Neural progenitor cell (in vitro differentiated cells): ENCODE measurements at regions not wholly inside any gene's neighbourhood (a gene's known extent, or its start where the extent isn't known, plus 50 kb on each side); places are given as distances from the start of the nearest gene placed in this dataset.

ENCODE experiments used
- DNase-seq: peaks from one replicate; pipeline ENCODE4 v3.0.0-alpha.2; 2016; ENCODE audit warnings: low spot score
- H2AFZ ChIP-seq: fragments of 200-600 bp; sonication (generic); replicated peaks from 2 replicates; pipeline ENCODE4 v1.6.1; 2016; ENCODE audit warnings: antibody characterized with exemption
- H3F3A ChIP-seq: fragments of 200-600 bp; sonication (generic); 2 replicates; pipeline ENCODE4 v1.6.1; 2016; ENCODE audit warnings: antibody characterized with exemption, low read depth
- H3K27ac ChIP-seq: fragments of 200-600 bp; sonication (generic); 2 replicates; pipeline ENCODE4 v1.5.1; 2016; ENCODE audit warnings: mild to moderate bottlenecking
- H3K27me3 ChIP-seq: fragments of 200-600 bp; sonication (generic); 2 replicates; pipeline ENCODE4 v1.6.1; 2016; ENCODE audit warnings: mild to moderate bottlenecking, moderate library complexity
- H3K36me3 ChIP-seq: fragments of 200-600 bp; sonication (generic); 2 replicates; pipeline ENCODE4 v1.5.1; 2016
- H3K4me1 ChIP-seq: fragments of 200-600 bp; sonication (generic); 2 replicates; pipeline ENCODE4 v1.6.1; 2016; ENCODE audit warnings: mixed run types
- H3K4me2 ChIP-seq: fragments of 200-600 bp; sonication (generic); 2 replicates; pipeline ENCODE4 v1.6.1; 2016
- H3K4me3 ChIP-seq: fragments of 200-600 bp; sonication (generic); 2 replicates; pipeline ENCODE4 v1.5.1; 2016
- H3K79me2 ChIP-seq: fragments of 200-600 bp; sonication (generic); 2 replicates; pipeline ENCODE4 v1.6.1; 2016; ENCODE audit warnings: low read depth
- H3K9ac ChIP-seq: fragments of 200-600 bp; sonication (generic); 2 replicates; pipeline ENCODE4 v1.6.1; 2016
- H3K9me3 ChIP-seq: fragments of 200-600 bp; sonication (generic); 2 replicates; pipeline ENCODE4 v1.5.1; 2016; ENCODE audit warnings: low read depth
- H4K20me1 ChIP-seq: fragments of 200-600 bp; sonication (generic); 2 replicates; pipeline ENCODE4 v1.6.1; 2016; ENCODE audit warnings: low read depth
- H3K27ac Mint-ChIP-seq: 3 replicates; pipeline ENCODE4 v1.8.0; 2021; ENCODE audit warnings: mixed read lengths
- H3K27me3 Mint-ChIP-seq: 2 replicates; pipeline ENCODE4 v1.8.0; 2022; ENCODE audit warnings: low read depth, mild to moderate bottlenecking, inconsistent platforms, moderate library complexity, mixed read lengths; ENCODE audit not compliant: insufficient read depth
- H3K36me3 Mint-ChIP-seq: 3 replicates; pipeline ENCODE4 v1.8.0; 2021; ENCODE audit warnings: mixed read lengths
- H3K4me1 Mint-ChIP-seq: 3 replicates; pipeline ENCODE4 v1.8.0; 2021; ENCODE audit warnings: mixed read lengths
- H3K4me3 Mint-ChIP-seq: 3 replicates; pipeline ENCODE4 v1.8.0; 2021; ENCODE audit warnings: mild to moderate bottlenecking, moderate library complexity, mixed read lengths
- H3K9me3 Mint-ChIP-seq: 3 replicates; pipeline ENCODE4 v1.8.0; 2020; ENCODE audit warnings: mixed read lengths
- EZH2 ChIP-seq: fragments of 200-600 bp; sonication (generic); IDR thresholded peaks from 2 replicates; pipeline ENCODE4 v1.6.1; 2017; ENCODE audit warnings: antibody characterized with exemption, mild to moderate bottlenecking, moderate library complexity
- EZH2phosphoT487 ChIP-seq: fragments of 200-600 bp; sonication (generic); IDR thresholded peaks from 2 replicates; pipeline ENCODE4 v1.6.1; 2017; ENCODE audit warnings: antibody characterized with exemption
- TF ChIP-seq, protein P1 (sequence below): fragments of 200-600 bp; sonication (generic); IDR thresholded peaks from 2 replicates; pipeline ENCODE4 v1.5.1; 2017; ENCODE audit warnings: antibody characterized with exemption, mild to moderate bottlenecking

DNA sequence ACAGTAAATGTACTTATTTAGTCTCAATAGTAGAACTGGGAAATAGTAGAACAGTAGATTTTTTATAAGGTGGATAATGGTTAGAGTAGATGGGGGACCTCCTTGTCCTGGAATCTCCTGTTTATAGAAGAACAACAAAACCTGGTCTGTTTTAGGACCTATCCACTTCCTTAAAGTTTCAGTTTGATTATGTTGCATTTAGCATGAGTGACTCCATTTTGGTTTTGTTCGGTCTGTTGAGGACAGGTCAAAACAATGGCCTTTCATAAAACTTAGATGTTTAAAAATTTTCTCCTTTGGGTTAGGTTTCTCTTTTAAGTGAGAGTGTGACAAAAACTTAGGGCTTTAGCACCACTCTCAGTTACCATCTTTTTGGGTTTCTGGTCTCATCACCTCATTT lies 308.9 kb downstream of the BTG1 start:
- H3K36me3 ChIP-seq = no peaks in the 10 kb centered on the region
- Mint-ChIP-seq H3K27ac (no peak overlapping the region), H3K4me1 (no peaks in the 10 kb centered on the region), H3K27me3 (no peaks in the 10 kb centered on the region), H3K4me3 (no peak overlapping the region), H3K36me3 (no peaks in the 10 kb centered on the region), H3K9me3 (peaks cover 3% of the 10 kb centered on the region)
- H3K4me1 ChIP-seq = no peaks in the 10 kb centered on the region
- H3F3A ChIP-seq = no peaks in the 10 kb centered on the region
- no peak for DNase-seq
- no peak overlapping the region for H2AFZ ChIP-seq
- no peak overlapping the region for H3K4me2 ChIP-seq
- H3K9me3 ChIP-seq = no peaks in the 10 kb centered on the region
- TF ChIP-seq EZH2 (no peak), EZH2phosphoT487 (no peak)
- TF ChIP-seq, protein P1, sequence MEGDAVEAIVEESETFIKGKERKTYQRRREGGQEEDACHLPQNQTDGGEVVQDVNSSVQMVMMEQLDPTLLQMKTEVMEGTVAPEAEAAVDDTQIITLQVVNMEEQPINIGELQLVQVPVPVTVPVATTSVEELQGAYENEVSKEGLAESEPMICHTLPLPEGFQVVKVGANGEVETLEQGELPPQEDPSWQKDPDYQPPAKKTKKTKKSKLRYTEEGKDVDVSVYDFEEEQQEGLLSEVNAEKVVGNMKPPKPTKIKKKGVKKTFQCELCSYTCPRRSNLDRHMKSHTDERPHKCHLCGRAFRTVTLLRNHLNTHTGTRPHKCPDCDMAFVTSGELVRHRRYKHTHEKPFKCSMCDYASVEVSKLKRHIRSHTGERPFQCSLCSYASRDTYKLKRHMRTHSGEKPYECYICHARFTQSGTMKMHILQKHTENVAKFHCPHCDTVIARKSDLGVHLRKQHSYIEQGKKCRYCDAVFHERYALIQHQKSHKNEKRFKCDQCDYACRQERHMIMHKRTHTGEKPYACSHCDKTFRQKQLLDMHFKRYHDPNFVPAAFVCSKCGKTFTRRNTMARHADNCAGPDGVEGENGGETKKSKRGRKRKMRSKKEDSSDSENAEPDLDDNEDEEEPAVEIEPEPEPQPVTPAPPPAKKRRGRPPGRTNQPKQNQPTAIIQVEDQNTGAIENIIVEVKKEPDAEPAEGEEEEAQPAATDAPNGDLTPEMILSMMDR = no peak
- no peaks in the 10 kb centered on the region for H4K20me1 ChIP-seq
- H3K9ac ChIP-seq = no peak overlapping the region
- H3K27ac ChIP-seq = no peak overlapping the region
- H3K79me2 ChIP-seq = no peaks in the 10 kb centered on the region
- no peaks in the 10 kb centered on the region for H3K27me3 ChIP-seq
- H3K4me3 ChIP-seq = no peak overlapping the region

DNA sequence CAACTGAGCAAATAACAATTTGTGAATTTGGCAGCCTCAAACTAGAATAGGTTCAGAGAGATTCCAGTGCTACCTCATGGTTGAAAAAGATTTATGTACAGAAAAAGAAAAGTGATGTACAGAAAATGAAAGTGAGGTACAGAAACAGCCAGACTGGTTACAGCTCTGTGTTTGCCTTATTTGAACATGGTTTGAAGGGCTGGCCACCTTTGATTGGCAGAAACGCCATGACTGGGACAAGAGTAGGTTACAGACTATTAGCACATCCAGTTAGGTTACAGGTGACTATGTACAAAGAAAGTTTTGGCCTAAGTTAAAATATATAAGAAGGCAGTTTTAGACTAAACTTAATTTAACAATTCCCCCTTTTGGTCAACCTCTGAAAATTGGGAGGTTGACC lies 309.4 kb downstream of the BTG1 start:
- no peak overlapping the region for H2AFZ ChIP-seq
- no peaks in the 10 kb centered on the region for H3K36me3 Mint-ChIP-seq
- H3K9me3 Mint-ChIP-seq = peaks cover 3% of the 10 kb centered on the region
- H3K4me1 ChIP-seq = no peaks in the 10 kb centered on the region
- H3K4me3 ChIP-seq = no peak overlapping the region
- H3K4me2 ChIP-seq = no peak overlapping the region
- no peaks in the 10 kb centered on the region for H3K27me3 Mint-ChIP-seq
- no peaks in the 10 kb centered on the region for H3K4me1 Mint-ChIP-seq
- no peak overlapping the region for H3K27ac ChIP-seq
- H3K36me3 ChIP-seq = no peaks in the 10 kb centered on the region
- H3K9ac ChIP-seq = no peak overlapping the region
- TF ChIP-seq, protein P1 = no peak
- TF ChIP-seq EZH2phosphoT487 (no peak), EZH2 (no peak)
- no peak for DNase-seq
- H3K27me3 ChIP-seq = no peaks in the 10 kb centered on the region
- no peaks in the 10 kb centered on the region for H3F3A ChIP-seq
- no peaks in the 10 kb centered on the region for H3K9me3 ChIP-seq
- H3K27ac Mint-ChIP-seq = no peak overlapping the region
- H4K20me1 ChIP-seq = no peaks in the 10 kb centered on the region
- H3K79me2 ChIP-seq = no peaks in the 10 kb centered on the region
- H3K4me3 Mint-ChIP-seq = no peak overlapping the region

DNA sequence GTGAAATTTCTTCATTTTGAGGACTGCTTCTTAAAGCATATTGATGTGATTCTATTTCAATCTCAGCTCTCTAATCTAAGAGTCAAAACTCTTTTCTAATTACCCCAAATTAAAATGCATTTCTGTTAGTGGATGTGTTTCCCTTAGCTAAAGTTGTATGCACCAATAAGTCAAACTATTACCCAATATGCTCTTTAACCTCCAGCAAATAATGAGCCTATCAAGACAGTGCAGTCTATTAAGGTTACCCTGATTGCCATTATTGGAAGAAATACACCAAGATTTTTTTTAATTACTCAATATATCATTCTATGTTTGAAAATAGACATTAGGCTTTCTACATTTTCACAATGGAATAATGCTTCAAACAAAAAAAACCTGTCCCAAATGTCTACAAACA lies 310.0 kb downstream of the BTG1 start:
- Mint-ChIP-seq H3K27me3 (no peaks in the 10 kb centered on the region), H3K4me1 (no peaks in the 10 kb centered on the region), H3K36me3 (no peaks in the 10 kb centered on the region), H3K9me3 (peaks cover 2% of the 10 kb centered on the region), H3K4me3 (no peak overlapping the region), H3K27ac (no peak overlapping the region)
- Histone ChIP-seq H3K9ac (no peak overlapping the region), H3F3A (no peaks in the 10 kb centered on the region), H3K4me2 (no peak overlapping the region), H3K4me3 (no peak overlapping the region), H3K36me3 (no peaks in the 10 kb centered on the region), H4K20me1 (no peaks in the 10 kb centered on the region), H3K4me1 (no peaks in the 10 kb centered on the region), H2AFZ (no peak overlapping the region), H3K27me3 (no peaks in the 10 kb centered on the region), H3K79me2 (no peaks in the 10 kb centered on the region), H3K27ac (no peak overlapping the region), H3K9me3 (no peaks in the 10 kb centered on the region)
- DNase-seq = no peak
- no peak for TF ChIP-seq EZH2
- TF ChIP-seq, protein P1 = no peak
- TF ChIP-seq EZH2phosphoT487 = no peak
